ENCODE measurements at regions not wholly inside any gene's neighbourhood (a gene's known extent, or its start where the extent isn't known, plus 50 kb on each side); places are given as distances from the start of the nearest gene placed in this dataset.
"Not testable (repeated sequence)": the region's sequence is repeated elsewhere in the genome, so short reads cannot be mapped to it uniquely, and the experiment has no call there.

GRCh38 chr1:173394813-173395212, 82.3 kb upstream of the PRDX6 start:
- not testable (repeated sequence) for DNase-seq (ENCODE audit: low read depth in 2 of 2)

GRCh38 chr1:173395762-173396161, 81.4 kb upstream of the PRDX6 start:
- no peak for DNase-seq (ENCODE audit: low read depth in 2 of 2)

GRCh38 chr1:173400387-173400995, 76.6 kb upstream of the PRDX6 start:
- DNase-seq (ENCODE audit: low read depth in 2 of 2): no peak

GRCh38 chr1:173403996-173404395, 73.1 kb upstream of the PRDX6 start:
- no peak for DNase-seq (ENCODE audit: low read depth in 2 of 2)

- no peak for DNase-seq (ENCODE audit: low read depth in 2 of 2)
Measured at GRCh38 chr1:173405281-173405680, 71.9 kb upstream of the PRDX6 start.

- peak in 1 of 2 donors; percentile 31 for DNase-seq (ENCODE audit: low read depth in 2 of 2)
Measured at GRCh38 chr1:173405834-173406233, 71.3 kb upstream of the PRDX6 start.

- peak in 1 of 2 donors; percentile 63 for DNase-seq (ENCODE audit: low read depth in 2 of 2)
Measured at GRCh38 chr1:173406783-173407230, 70.3 kb upstream of the PRDX6 start.

GRCh38 chr1:173407846-173408245, 69.3 kb upstream of the PRDX6 start:
- no peak for DNase-seq (ENCODE audit: low read depth in 2 of 2)

- no peak for DNase-seq (ENCODE audit: low read depth in 2 of 2)
Measured at GRCh38 chr1:173408886-173409285, 68.2 kb upstream of the PRDX6 start.

GRCh38 chr1:173409613-173410012, 67.5 kb upstream of the PRDX6 start:
- DNase-seq (ENCODE audit: low read depth in 2 of 2): peak; percentile 9 to 82

- no peak for DNase-seq (ENCODE audit: low read depth in 2 of 2)
Measured at GRCh38 chr1:173410133-173410793, 66.9 kb upstream of the PRDX6 start.

GRCh38 chr1:173410794-173411236, 66.3 kb upstream of the PRDX6 start:
- no peak for DNase-seq (ENCODE audit: low read depth in 2 of 2)

GRCh38 chr1:173411835-173412742, 65.0 kb upstream of the PRDX6 start:
- peak in 1 of 2 donors; percentile 6 for DNase-seq (ENCODE audit: low read depth in 2 of 2)

- no peak for DNase-seq (ENCODE audit: low read depth in 2 of 2)
Measured at GRCh38 chr1:173413271-173413707, 63.8 kb upstream of the PRDX6 start.

GRCh38 chr1:173414136-173414535, 63.0 kb upstream of the PRDX6 start:
- DNase-seq (ENCODE audit: low read depth in 2 of 2): no peak

GRCh38 chr1:173414539-173415226, 62.5 kb upstream of the PRDX6 start:
- DNase-seq (ENCODE audit: low read depth in 2 of 2): no peak

- no peak for DNase-seq (ENCODE audit: low read depth in 2 of 2)
Measured at GRCh38 chr1:173415490-173415889, 61.6 kb upstream of the PRDX6 start.

GRCh38 chr1:173415905-173416450, 61.2 kb upstream of the PRDX6 start:
- no peak for DNase-seq (ENCODE audit: low read depth in 2 of 2)

- no peak for DNase-seq (ENCODE audit: low read depth in 2 of 2)
Measured at GRCh38 chr1:173417563-173417962, 59.6 kb upstream of the PRDX6 start.

- DNase-seq (ENCODE audit: low read depth in 2 of 2): no peak
Measured at GRCh38 chr1:173418107-173418985, 58.8 kb upstream of the PRDX6 start.

All from lung microvascular endothelial cell (primary cell).